SJSA1 (cell line): ENCODE measurements at regions not wholly inside any gene's neighbourhood (a gene's known extent, or its start where the extent isn't known, plus 50 kb on each side); places are given as distances from the start of the nearest gene placed in this dataset.

Experiments
- DNase-seq, 2 experiments: peaks; one replicate each; pipeline ENCODE4 v3.0.0-alpha.2; 2015 to 2020; ENCODE audit warnings: low spot score in 2 of 2, low read depth in 1 of 2
- H3K27ac ChIP-seq: fragments of 250-450 bp; sonication (Bioruptor Pico); 2 replicates; pipeline ENCODE4 v1.5.1; 2020; ENCODE audit warnings: mild to moderate bottlenecking, moderate library complexity
- H3K27me3 ChIP-seq: fragments of 250-450 bp; sonication (Bioruptor Pico); replicated peaks from 2 replicates; pipeline ENCODE4 v1.5.1; 2020; ENCODE audit warnings: mild to moderate bottlenecking, moderate library complexity
- H3K36me3 ChIP-seq: fragments of 250-450 bp; sonication (Bioruptor Pico); 2 replicates; pipeline ENCODE4 v1.5.1; 2020; ENCODE audit warnings: mild to moderate bottlenecking
- H3K4me1 ChIP-seq: fragments of 250-450 bp; sonication (Bioruptor Pico); replicated peaks from 2 replicates; pipeline ENCODE4 v1.6.1; 2021; ENCODE audit warnings: mild to moderate bottlenecking
- H3K4me3 ChIP-seq: fragments of 250-450 bp; sonication (Bioruptor Pico); 2 replicates; pipeline ENCODE4 v1.5.1; 2020; ENCODE audit warnings: mild to moderate bottlenecking
- H3K9me3 ChIP-seq: fragments of 250-450 bp; sonication (Bioruptor Pico); replicated peaks from 2 replicates; pipeline ENCODE4 v1.5.1; 2020; ENCODE audit warnings: mild to moderate bottlenecking

GRCh38 chr18:22783245-22783644, 149.9 kb upstream of the RBBP8 start:
- no peak for DNase-seq
- no peak overlapping the region for H3K4me3 ChIP-seq

GRCh38 chr18:22783662-22784076, 149.5 kb upstream of the RBBP8 start:
- Histone ChIP-seq H3K27ac (no peak overlapping the region), H3K4me3 (no peak overlapping the region), H3K36me3 (no peaks in the 10 kb centered on the region), H3K4me1 (no peaks in the 10 kb centered on the region), H3K27me3 (no peaks in the 10 kb centered on the region), H3K9me3 (no peaks in the 10 kb centered on the region)
- DNase-seq: no peak

More at GRCh38 chr18:22783245-22783644, 149.9 kb upstream of the RBBP8 start:
- Histone ChIP-seq H3K27me3 (no peaks in the 10 kb centered on the region), H3K9me3 (no peaks in the 10 kb centered on the region), H3K36me3 (no peaks in the 10 kb centered on the region), H3K4me1 (no peaks in the 10 kb centered on the region), H3K27ac (no peak overlapping the region)

GRCh38 chr18:22789052-22789451, 144.1 kb upstream of the RBBP8 start:
- Histone ChIP-seq H3K36me3 (no peaks in the 10 kb centered on the region), H3K4me1 (no peaks in the 10 kb centered on the region), H3K9me3 (no peaks in the 10 kb centered on the region), H3K27me3 (peaks cover 12% of the 10 kb centered on the region), H3K27ac (no peak overlapping the region), H3K4me3 (no peak overlapping the region)
- DNase-seq: no peak

GRCh38 chr18:22789600-22789999, 143.5 kb upstream of the RBBP8 start:
- Histone ChIP-seq H3K36me3 (no peaks in the 10 kb centered on the region), H3K4me1 (no peaks in the 10 kb centered on the region), H3K4me3 (no peak overlapping the region), H3K27ac (no peak overlapping the region), H3K9me3 (no peaks in the 10 kb centered on the region), H3K27me3 (peaks cover 12% of the 10 kb centered on the region)
- DNase-seq: no peak

- Histone ChIP-seq H3K27me3 (peaks cover 12% of the 10 kb centered on the region), H3K36me3 (no peaks in the 10 kb centered on the region), H3K9me3 (no peaks in the 10 kb centered on the region), H3K4me1 (no peaks in the 10 kb centered on the region), H3K27ac (no peak overlapping the region), H3K4me3 (no peak overlapping the region)
- no peak for DNase-seq
Measured at GRCh38 chr18:22790545-22791309, 142.4 kb upstream of the RBBP8 start.

- Histone ChIP-seq H3K4me1 (no peaks in the 10 kb centered on the region; the same call in 1 of the 2 replicates), H3K9me3 (no peaks in the 10 kb centered on the region), H3K36me3 (no peaks in the 10 kb centered on the region), H3K4me3 (no peak overlapping the region), H3K27me3 (peaks cover 12% of the 10 kb centered on the region), H3K27ac (no peak overlapping the region)
- DNase-seq: no peak
Measured at GRCh38 chr18:22791310-22791610, 141.9 kb upstream of the RBBP8 start.

GRCh38 chr18:22796113-22796512, 137.0 kb upstream of the RBBP8 start:
- Histone ChIP-seq H3K27me3 (peaks cover 3% of the 10 kb centered on the region; the same call in 1 of the 2 replicates), H3K4me3 (no peak overlapping the region), H3K36me3 (no peaks in the 10 kb centered on the region), H3K4me1 (no peaks in the 10 kb centered on the region; the same call in 1 of the 2 replicates), H3K27ac (no peak overlapping the region), H3K9me3 (no peaks in the 10 kb centered on the region)
- no peak for DNase-seq

- Histone ChIP-seq H3K27me3 (no peaks in the 10 kb centered on the region), H3K9me3 (no peaks in the 10 kb centered on the region), H3K36me3 (no peaks in the 10 kb centered on the region), H3K27ac (no peak overlapping the region), H3K4me3 (no peak overlapping the region), H3K4me1 (no peaks in the 10 kb centered on the region; the same call in 1 of the 2 replicates)
- no peak for DNase-seq
Measured at GRCh38 chr18:22800551-22800951, 132.6 kb upstream of the RBBP8 start.

- Histone ChIP-seq H3K4me3 (no peak overlapping the region), H3K36me3 (no peaks in the 10 kb centered on the region), H3K9me3 (no peaks in the 10 kb centered on the region), H3K27ac (no peak overlapping the region), H3K27me3 (peaks cover 10% of the 10 kb centered on the region; the same call in 1 of the 2 replicates), H3K4me1 (no peaks in the 10 kb centered on the region)
- no peak for DNase-seq
Measured at GRCh38 chr18:22813648-22814328, 119.3 kb upstream of the RBBP8 start.

- Histone ChIP-seq H3K27me3 (peaks cover 10% of the 10 kb centered on the region; the same call in 1 of the 2 replicates), H3K27ac (no peak overlapping the region), H3K9me3 (no peaks in the 10 kb centered on the region), H3K4me1 (no peaks in the 10 kb centered on the region), H3K36me3 (no peaks in the 10 kb centered on the region), H3K4me3 (no peak overlapping the region)
- no peak for DNase-seq
Measured at GRCh38 chr18:22814329-22814703, 118.8 kb upstream of the RBBP8 start.

GRCh38 chr18:22816266-22817176, 116.6 kb upstream of the RBBP8 start:
- no peaks in the 10 kb centered on the region for H3K9me3 ChIP-seq
- H3K4me1 ChIP-seq: no peaks in the 10 kb centered on the region
- no peak overlapping the region for H3K4me3 ChIP-seq
- no peaks in the 10 kb centered on the region for H3K36me3 ChIP-seq
- no peak overlapping the region for H3K27ac ChIP-seq
- peaks cover 10% of the 10 kb centered on the region; the same call in 1 of the 2 replicates for H3K27me3 ChIP-seq
- DNase-seq: no peak

- Histone ChIP-seq H3K36me3 (no peaks in the 10 kb centered on the region), H3K4me1 (no peaks in the 10 kb centered on the region), H3K27ac (no peak overlapping the region), H3K9me3 (no peaks in the 10 kb centered on the region), H3K4me3 (no peak overlapping the region), H3K27me3 (peaks cover 10% of the 10 kb centered on the region; the same call in 1 of the 2 replicates)
- DNase-seq: no peak
Measured at GRCh38 chr18:22817844-22818243, 115.3 kb upstream of the RBBP8 start.

GRCh38 chr18:22822024-22822423, 111.1 kb upstream of the RBBP8 start:
- Histone ChIP-seq H3K9me3 (no peaks in the 10 kb centered on the region), H3K27me3 (peaks cover 6% of the 10 kb centered on the region; the same call in 1 of the 2 replicates), H3K27ac (no peak overlapping the region), H3K36me3 (no peaks in the 10 kb centered on the region), H3K4me1 (no peaks in the 10 kb centered on the region), H3K4me3 (no peak overlapping the region)
- peak in 1 of 2 experiments; percentile 12 for DNase-seq
